ENCODE measurements at regions not wholly inside any gene's neighbourhood (a gene's known extent, or its start where the extent isn't known, plus 50 kb on each side); places are given as distances from the start of the nearest gene placed in this dataset.
"Not testable (repeated sequence)": the region's sequence is repeated elsewhere in the genome, so short reads cannot be mapped to it uniquely, and the experiment has no call there.

DNA sequence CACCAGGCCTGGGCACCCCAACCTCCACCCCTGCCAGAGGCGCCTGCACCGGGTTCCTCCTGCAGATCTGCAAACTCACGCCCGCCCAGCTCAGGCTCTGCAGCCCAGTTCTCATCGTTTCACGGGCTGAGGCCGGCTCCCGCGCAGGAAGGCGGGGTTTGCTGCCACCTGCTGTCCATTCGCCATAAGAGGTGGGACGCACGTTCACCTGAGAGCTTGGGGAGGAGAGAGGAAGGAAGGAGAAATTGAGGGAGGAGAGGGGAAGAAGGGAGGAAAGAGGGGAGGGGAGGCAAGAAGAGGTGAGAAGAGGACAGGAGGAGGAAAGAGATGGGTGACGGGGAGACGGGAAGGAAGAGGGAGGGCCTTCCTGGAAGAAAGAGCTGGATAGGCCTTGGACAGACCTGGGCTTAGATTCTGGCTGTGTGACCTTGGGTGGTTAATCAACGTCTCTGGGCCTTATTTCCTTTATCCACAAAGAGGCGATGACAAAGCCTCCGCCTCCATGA, 114.5 kb downstream of the ADRA2C start:
- DNase-seq (ENCODE audit: low read depth), result peak; percentile 66

DNA sequence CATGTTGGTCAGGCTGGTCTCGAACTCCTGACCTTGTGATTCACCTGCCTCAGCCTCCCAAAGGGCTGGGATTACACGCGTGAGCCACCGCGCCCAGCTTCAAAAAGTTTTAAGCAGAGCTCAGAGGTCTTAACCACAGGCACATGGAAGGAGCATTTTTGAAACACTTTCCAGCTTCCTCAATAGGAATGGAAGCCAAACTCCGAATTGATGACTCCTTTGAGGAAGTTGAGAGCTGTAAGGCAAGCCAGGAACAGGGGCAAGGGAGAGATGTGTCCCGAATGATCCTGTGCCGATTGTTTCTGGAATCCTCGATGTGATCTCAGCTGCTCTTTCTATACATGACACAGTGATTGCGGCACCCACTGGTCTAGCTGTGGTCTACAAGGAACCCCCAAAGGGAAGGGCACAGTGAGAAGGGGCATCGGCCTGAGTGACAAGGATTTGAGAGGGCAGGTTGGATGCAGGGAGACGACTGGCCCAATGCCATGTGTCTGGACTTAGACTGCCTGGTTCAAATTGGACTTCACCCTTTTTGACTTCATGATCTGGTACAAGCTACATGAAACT, 116.2 kb downstream of the ADRA2C start:
- DNase-seq (ENCODE audit: low read depth), result not testable (repeated sequence)

DNA sequence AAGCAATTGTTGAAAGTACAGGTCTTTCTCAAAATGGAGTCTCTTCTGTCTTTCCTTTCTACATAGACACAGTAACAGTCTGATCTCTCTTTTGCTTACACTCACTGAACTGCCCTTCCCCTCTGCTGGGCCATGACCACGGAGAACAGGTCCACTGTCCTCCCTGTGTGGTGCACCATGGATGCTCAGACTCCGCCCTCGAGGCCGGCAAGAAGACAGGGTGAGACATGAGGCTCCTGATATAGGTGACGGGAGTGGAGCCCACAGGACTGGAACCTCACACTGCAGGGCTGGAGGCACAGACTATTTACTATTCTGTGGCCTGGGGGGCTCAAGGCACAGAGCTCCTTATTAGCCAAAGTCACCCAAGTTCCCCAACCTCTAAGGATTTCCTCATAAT, 118.1 kb downstream of the ADRA2C start:
- DNase-seq (ENCODE audit: low read depth), result not testable (repeated sequence)

DNA sequence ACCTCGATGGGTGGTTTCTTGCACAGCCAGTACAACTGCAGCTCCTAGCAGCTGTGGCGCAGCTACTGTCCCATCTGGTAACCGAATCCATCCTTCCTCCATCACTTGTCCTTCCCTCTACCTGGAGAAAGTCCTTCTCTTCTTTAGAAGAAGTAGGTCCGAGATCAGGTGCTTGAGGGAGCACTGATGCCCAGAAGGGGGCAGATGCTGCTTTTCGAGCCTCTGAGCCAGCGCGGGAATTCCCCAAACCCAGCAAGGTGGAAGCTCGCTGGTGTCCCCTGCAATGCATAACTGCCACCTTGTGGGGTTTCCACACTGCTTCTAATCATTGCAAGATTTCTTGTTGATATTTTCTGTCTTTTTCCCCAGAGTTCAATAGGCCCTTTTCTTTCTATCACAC, 127.4 kb downstream of the ADRA2C start:
- DNase-seq (ENCODE audit: low read depth), result not testable (repeated sequence)

DNA sequence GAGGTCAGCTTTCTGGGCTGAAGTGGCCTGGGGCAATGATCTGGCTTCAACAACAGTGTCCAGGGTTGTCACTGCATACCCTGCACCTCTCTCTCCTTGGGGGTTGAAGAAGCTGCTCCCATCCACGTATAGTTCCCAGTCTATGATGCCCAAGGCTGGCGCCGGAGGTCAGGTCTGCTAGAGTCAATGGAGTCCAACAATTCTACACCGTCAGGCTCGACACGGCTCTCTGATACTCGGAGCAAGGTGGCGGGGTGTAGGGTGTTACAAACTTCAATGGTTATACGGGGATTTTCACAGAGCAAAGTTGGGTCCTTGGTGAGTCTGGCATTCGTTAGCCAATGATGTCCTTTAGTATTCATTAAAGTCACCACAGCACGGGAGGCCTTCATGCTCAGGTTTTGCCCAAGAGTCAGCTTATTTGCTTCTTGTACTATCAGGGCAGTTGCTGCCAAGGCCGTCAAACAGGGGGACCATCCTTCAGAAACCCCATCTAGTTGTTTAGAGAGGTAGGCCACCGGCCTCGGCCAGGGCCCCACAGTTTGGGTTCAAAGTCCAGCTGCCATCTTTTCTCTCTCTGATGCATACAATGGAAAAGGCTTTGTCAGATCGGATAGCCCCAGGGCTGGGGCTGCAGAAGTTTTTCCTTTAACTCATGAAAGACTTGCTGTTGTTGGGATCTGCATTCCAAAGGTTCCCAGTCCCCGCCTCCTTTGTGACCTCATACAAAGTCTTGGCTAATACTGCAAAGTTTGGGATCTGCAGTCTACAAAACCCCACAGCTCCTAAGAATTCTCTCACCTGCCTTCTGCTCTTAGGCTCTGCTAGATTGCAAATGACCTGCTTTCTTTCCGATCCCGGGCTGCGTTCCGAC, 128.1 kb downstream of the ADRA2C start:
- not testable (repeated sequence) for DNase-seq (ENCODE audit: low read depth)

DNA sequence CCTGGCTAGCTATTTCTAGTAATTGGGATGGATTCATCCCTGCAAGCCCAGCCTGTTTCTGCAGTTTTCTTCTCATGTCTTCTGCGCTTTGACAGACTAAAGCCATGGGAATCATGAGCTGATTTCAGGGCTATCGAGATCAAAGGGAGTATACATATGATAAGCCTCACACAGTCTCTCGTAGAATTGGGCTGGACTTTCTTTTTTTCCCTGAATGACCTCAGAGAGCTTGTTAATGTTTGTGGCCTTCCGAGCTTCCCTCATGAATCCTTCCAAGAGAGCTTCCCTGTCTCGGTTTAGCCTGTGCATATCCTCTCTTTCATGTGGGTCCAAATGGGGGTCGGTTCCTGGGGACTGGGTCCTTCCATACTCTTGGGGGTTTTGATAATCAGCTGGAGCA, 130.3 kb downstream of the ADRA2C start:
- DNase-seq (ENCODE audit: low read depth), result no peak

DNA sequence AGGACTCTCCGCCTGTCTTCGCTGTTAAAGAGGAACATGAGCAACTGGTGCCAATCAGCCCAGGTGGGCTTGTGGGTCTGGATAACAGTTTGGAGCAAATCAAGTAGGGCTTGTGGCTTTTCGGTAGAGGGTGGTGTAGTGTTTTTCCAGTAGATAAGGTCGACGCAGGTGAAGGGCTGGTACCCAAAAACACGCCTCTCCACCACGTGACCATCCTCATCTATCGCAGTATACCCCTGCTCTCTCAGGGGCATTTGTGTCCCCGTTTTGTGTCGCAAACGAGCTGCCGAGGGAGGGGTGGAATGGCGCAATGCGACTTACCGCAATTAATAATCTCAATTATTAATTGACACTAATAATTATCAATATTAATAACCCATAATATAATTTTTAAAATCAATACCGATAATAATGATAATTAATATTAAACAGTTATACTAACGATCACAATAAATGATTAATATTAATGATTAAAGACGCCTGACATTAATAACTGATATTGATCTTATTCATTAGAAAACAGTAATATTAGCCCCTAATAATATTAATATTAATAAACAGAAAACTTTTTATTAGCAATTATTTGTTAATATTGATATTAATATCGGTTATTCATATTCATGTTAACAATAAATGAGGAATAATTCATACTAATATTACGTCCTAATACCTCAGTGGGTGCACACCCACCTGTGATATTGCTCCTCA, 130.8 kb downstream of the ADRA2C start:
- not testable (repeated sequence) for DNase-seq (ENCODE audit: low read depth)

DNA sequence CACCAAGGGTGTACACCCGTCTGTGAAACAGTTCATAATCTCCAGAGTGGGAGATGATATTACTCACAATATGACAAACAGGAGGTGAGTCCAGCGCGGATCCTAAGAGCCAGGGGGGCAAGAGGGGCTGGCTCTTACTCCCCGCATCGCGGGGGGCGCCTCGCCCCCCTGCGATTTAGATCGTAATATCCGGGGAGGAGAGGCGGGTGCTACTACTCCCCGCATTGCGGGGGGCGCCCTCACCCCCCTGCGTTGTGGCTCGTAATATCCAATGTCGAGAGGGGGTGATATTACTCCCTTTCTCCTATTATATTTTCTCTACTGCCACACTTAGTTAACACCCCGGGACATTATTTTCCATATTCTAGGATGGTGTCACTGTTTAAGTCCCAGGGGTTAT, 131.9 kb downstream of the ADRA2C start:
- DNase-seq (ENCODE audit: low read depth), result no peak

DNA sequence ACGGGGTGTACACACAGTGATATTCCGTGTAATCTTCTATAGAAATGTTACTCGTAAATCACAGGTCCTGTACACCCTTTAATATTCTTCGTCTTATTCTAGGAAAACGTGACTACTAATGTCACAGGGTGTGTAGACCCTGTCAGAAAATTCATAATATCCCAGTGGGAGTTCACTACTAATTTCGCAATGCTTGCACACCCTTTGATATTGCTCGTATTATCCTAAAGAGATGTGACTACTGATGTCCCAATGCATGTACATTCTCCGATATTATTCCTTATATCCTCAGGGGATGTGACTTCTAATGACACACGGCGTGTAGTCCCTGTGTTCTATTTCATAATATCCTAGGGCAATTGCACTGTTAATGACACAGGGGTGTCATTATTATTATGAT, 132.7 kb downstream of the ADRA2C start:
- DNase-seq (ENCODE audit: low read depth), result not testable (repeated sequence)

DNA sequence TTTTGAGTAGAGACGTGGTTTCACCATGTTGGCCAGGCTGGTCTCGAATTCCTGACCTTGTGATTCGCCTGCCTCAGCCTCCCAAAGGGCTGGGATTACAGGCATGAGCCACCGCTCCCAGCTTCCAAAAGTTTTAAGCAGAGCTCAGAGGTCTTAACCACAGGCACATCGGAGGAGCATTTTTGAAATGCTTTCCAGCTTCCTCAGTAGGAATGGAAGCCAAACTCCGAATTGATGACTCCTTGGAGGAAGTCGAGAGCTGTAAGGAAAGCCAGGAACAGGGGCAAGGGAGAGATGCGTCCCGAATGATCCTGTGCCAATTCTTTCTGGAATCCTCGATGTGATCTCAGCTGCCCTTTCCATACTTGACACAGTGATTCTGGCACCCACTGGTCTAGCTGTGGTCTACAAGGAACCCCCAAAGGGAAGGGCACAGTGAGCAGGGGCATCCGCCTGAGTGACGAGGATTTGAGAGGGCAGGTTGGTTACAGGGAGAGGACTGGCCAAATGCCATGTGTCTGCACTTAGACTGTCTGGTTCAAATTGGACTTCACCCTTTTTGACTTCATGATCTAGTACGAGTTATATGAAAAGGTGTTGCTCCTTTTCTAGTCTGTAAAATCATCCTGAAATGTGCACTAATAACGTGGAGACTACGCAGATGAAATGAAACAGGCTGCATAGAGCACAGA, 138.2 kb downstream of the ADRA2C start:
- DNase-seq (ENCODE audit: low read depth), result not testable (repeated sequence)

DNA sequence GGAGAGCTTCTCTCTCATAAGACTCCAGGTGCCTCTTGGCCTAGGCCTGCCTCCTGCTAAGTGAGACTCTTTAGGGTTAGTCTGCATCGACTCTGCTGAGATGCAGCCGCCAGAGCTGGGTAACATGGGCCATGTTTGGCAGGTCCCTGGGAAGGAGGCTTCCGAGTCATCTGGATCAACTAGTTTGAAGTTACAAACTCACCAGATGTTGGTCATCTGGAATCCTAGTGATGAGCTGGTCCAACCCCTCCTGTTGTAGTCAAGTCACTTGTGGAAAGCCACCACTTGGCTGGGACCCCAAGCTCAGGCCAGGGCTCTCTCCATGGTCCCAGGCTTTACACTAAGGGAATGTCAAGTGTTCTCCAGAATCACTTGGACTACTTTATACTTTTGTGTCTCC, 143.4 kb downstream of the ADRA2C start:
- DNase-seq (ENCODE audit: low read depth), result not testable (repeated sequence)

DNA sequence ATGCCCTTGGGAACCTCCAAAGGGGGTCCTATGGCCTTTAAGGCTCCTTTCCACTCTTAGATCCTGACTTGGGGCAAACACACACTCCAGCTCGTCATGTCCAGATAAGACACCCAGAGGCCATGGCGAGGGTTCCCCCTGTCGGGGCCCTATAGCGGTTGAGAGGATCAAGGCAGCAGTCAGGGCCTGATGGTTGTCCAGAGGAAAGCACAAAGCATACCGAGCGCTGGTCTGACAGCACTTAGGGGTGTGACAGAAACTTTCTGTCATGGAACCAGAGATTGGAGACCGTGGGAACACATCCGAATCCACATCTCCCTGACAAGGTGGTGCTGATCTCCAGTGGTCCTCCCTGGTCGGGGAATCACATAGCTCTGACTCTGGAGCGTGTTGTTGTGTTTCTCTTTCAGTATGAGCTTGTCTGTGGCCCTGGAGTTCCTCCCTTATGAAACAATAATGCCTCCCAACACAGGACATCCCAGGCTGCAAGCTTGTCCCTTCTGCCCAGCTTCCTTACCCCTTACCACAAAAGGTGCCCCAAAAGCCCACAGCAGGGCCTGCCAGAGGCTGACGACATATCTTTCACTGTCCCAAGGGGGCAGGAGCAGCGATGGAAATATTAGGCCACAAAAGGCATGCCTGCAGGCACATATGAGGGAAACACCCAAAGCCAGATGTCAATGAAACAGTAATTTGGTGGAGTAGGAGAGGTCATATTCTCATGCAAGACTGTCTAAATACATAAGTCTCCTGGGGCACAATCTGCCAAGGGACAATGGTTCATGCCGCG, 144.2 kb downstream of the ADRA2C start:
- not testable (repeated sequence) for DNase-seq (ENCODE audit: low read depth)

DNA sequence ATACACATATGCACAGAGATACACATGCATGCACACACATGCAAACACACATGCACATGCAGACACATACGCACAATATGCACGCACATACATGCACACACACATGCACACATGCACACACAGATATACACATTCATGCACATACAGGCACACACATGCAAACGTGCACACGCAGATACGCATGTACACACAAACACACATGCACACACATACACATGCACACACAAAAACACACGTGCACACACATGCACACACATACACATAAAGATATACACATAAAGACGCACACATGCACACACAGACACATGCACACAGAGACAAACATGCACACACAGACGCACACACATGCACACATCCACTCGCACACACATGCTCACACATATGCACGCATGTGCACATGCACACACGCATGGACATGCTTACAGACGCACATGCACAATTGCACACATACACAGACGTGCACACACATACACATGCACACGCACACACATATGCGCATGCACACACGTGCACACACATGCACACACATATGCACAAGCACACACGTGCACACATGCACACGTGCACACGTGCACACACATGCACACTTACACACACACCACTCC, 145.2 kb downstream of the ADRA2C start:
- DNase-seq (ENCODE audit: low read depth), result no peak

DNA sequence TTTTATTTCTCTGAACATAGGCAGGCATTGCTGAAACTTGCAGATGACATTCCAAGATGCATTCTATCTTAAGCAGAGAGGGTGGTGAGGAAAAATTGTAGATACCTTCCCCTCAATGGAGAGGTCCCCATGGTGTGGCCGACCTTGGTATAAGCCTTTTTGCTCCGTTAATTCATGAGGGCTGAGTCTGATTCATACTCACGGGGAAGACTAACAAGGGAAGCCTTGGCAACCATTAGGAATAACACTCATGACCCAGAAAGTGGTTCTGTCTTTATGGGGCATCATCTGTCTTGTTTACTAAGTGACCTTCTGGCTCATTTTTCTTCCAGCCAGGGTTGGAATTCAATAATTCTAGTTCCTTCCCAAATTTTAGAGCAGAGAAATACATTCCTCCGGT, 148.3 kb downstream of the ADRA2C start:
- DNase-seq (ENCODE audit: low read depth), result not testable (repeated sequence)

DNA sequence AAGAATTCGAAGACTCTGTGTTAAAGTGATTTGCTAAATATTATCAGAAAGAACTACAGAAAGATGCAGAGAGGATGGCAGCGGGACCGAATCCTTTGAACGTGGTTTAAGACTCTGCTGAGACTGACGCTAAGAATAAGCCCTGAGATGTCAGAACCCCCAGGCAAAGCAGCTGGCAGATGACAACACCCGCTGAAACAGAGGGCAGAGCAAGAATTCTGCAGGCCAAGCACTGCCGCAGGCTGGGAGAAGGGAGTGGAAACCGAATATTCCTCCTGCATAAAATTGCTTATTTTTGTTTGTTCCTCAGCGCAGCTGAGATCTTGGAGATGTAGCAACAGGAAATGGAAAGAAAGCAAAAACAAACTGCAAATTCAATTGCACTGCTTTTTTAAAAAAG, 153.3 kb downstream of the ADRA2C start:
- not testable (repeated sequence) for DNase-seq (ENCODE audit: low read depth)

DNA sequence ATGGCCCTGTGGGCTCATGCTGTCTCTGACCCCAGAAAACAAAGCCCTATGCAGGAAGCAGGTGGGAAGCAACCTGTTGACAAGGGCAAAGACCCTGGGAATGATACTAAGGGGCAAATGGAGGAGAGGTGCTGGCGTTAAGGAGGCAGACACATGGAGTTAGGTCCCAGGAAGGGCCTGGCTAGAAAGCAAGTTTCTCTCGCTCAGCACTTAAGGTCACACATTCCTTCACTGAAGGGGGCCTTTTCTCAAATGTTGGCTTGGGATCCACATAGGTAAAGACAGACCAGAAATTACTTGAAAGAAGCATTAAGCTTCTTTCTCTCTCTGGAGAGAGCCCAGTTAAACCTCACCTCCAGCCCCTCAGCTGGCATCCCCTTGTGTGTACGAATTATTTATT, 155.7 kb downstream of the ADRA2C start:
- not testable (repeated sequence) for DNase-seq (ENCODE audit: low read depth)

DNA sequence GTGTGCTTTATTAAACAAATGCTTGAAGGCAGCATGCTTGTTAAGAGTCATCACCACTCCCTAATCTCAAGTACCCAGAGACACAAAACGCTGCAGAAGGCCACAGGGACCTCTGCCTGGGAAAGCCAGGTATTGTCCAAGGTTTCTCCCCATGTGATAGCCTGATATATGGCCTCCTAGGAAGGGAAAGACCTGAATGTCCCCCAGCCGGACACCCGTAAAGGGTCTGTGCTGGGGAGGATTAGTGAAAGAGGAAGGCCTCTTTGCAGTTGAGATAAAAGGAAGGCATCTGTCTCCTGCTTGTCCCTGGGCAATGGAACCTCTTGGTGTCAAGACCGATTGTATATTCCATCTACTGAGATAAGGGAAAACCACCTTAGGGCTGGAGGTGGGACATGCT, 159.7 kb downstream of the ADRA2C start:
- not testable (repeated sequence) for DNase-seq (ENCODE audit: low read depth)

DNA sequence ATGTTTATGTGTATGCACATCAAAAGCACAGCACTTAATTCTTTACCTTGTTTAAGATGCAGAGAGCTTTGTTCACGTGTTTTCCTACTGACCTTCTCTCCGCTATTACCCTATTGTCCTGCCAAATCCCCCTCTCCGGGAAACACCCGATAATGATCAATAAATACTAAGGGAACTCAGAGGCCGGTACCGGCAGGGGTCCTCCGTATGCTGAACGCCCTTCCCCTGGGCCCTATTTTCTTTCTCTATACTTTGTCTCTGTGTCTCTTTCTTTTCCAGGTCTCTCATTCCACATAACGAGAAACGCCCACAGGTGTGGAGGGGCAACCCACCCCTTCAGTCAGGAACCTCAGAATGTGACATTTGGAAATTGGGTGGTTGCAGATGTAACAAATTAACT, 160.1 kb downstream of the ADRA2C start:
- DNase-seq (ENCODE audit: low read depth), result not testable (repeated sequence)

DNA sequence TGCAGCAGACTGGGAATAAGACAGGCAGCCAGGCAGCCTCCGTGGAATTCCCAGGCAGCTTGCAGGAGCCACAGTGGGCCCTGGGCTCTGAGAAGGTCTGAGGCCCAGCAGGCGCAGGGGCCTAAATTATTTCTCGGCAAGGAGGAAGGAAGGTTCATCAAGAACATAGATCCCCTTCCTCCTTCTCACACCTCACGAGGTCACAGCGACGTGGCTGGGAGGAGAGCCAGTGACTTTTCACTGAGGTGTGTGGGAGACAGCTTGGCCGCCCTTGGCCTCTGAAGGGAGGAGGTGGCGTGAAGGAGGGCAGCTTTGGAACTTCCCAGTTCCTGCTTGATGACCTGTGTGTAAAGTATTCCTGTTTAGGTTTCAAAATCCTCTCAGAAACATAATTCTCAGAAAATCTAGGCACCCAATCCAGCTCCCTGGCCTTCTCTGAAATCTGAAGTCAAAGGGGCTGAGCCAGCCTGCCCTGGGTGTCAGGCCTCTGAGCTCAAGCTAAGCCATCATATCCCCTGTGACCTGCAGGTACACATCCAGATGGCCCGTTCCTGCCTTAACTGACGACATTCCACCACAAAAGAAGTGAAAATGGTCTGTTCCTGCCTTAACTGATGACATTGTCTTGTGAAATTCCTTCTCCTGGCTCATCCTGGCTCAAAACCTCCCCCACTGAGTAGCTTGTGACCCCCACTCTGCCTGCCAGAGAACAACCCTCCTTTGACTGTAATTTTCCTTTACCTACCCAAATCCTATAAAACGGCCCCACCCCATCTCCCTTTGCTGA, 161.0 kb downstream of the ADRA2C start:
- DNase-seq (ENCODE audit: low read depth), result not testable (repeated sequence)

DNA sequence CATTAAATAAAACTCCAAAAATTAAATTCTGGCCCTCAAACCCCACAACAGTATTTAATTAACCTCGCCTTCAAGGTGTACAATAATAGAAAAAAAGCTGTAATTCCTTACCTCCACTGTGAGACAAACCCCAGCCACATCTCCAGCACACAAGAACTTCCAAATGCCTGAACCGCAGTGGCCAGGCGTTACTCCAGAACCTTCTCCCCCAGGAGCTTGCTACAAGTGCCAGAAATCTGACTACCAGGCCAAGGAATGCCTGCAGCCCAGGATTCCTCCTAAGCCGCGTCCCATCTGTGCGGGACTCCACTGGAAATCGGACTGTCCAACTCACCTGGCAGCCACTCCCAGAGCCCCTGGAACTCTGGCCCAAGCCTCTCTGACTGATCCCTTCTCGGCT, 163.2 kb downstream of the ADRA2C start:
- not testable (repeated sequence) for DNase-seq (ENCODE audit: low read depth)
